ENCODE measurements at regions not wholly inside any gene's neighbourhood (a gene's known extent, or its start where the extent isn't known, plus 50 kb on each side); places are given as distances from the start of the nearest gene placed in this dataset.

DNA sequence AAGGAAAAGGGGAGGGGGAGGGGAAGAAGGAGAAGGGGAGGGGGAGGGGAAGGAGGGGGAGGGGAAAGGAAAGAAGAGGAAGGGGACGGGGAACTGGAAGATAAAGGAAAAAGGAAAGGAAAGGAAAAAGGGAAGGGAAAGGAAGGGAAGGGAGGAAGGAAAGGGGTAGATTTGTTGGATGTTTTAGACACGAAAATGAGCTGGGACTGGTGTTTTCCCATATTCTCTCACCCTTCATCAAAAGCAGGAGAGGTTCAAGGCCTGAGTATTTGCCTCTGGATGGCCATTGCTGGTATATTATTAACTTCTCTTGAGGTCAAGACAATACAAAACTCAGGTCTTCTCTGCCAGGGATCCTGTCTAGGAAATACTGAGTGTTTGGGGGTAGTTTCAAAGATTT is 652.7 kb downstream of the ANKRD7 start:
- TF ChIP-seq, protein P1, sequence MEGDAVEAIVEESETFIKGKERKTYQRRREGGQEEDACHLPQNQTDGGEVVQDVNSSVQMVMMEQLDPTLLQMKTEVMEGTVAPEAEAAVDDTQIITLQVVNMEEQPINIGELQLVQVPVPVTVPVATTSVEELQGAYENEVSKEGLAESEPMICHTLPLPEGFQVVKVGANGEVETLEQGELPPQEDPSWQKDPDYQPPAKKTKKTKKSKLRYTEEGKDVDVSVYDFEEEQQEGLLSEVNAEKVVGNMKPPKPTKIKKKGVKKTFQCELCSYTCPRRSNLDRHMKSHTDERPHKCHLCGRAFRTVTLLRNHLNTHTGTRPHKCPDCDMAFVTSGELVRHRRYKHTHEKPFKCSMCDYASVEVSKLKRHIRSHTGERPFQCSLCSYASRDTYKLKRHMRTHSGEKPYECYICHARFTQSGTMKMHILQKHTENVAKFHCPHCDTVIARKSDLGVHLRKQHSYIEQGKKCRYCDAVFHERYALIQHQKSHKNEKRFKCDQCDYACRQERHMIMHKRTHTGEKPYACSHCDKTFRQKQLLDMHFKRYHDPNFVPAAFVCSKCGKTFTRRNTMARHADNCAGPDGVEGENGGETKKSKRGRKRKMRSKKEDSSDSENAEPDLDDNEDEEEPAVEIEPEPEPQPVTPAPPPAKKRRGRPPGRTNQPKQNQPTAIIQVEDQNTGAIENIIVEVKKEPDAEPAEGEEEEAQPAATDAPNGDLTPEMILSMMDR (IDR thresholded peaks at IDR 0.05) = no peak
- no peak for TF ChIP-seq POLR2A (IDR thresholded peaks at IDR 0.05)

Measured in heart left ventricle (tissue), 13 donors.